GM12878 (cell line): ENCODE measurements at regions not wholly inside any gene's neighbourhood (a gene's known extent, or its start where the extent isn't known, plus 50 kb on each side); places are given as distances from the start of the nearest gene placed in this dataset.

Experiments used
- ATAC-seq: fragments of 200-7000 bp; cut with Tn5 transposase; 3 replicates; pipeline ENCODE4 v1.9.1; 2020; ENCODE audit warnings: mild to moderate bottlenecking, moderate library complexity
- BruUV-seq: library from RNA; stranded (reverse); fragments of 400-500 nt; replicated peaks from 2 replicates; lab custom pipeline; 2021; lab: Mats Ljungman, UMichigan
- CTCF ChIA-PET: fragments of 300-600 bp; sonication (Branson Sonifier 250); formaldehyde crosslinking; extraction: SDS; loops from one replicate; lab custom pipeline; 2021; ENCODE audit warnings: inconsistent platforms; lab: Yijun Ruan, JAX
- POLR2A ChIA-PET: fragments of 350-600 bp; formaldehyde crosslinking; extraction: SDS; loops from one replicate; lab custom pipeline; 2021; ENCODE audit warnings: inconsistent platforms; lab: Charles Lee
- RAD21 ChIA-PET: fragments of 300-600 bp; sonication (Branson Sonifier 250); formaldehyde crosslinking; loops from one replicate; lab custom pipeline; 2023; ENCODE audit warnings: antibody characterized with exemption; ENCODE audit not compliant: unreplicated experiment; lab: Charles Lee
- SMC1A ChIA-PET: fragments of 300-600 bp; sonication (Branson Sonifier 250); formaldehyde crosslinking; loops from one replicate; lab custom pipeline; 2023; ENCODE audit not compliant: unreplicated experiment, uncharacterized antibody; lab: Charles Lee
- DNase-seq: peaks from one replicate; pipeline ENCODE4 v3.0.0-alpha.2; 2011; ENCODE audit warnings: low read depth, low spot score
- FAIRE-seq: peaks from 3 replicates; lab custom pipeline; 2011; peaks lifted over from hg19 to GRCh38; lab: Jason Lieb, UNC
- H2AFZ ChIP-seq: 2 replicates; pipeline ENCODE4 v1.6.0; 2011; ENCODE audit warnings: low read depth, low read length, control low read depth; ENCODE audit not compliant: control insufficient read depth
- H3K27ac ChIP-seq: 2 replicates; pipeline ENCODE4 v1.5.1; 2011; ENCODE audit warnings: control low read depth; ENCODE audit not compliant: control insufficient read depth, insufficient read depth
- H3K27me3 ChIP-seq, 2 experiments: replicated peaks in 1 of 2; 2 replicates each; pipeline versions ENCODE4 v1.6.0 to v1.6.1; 2011; ENCODE audit warnings: low read length in 1 of 2; ENCODE audit not compliant: control insufficient read depth in 2 of 2, insufficient read depth in 2 of 2
- H3K36me3 ChIP-seq, 2 experiments: 2 replicates each; pipeline ENCODE4 v1.5.1; 2011; ENCODE audit warnings: low read length in 1 of 2; ENCODE audit not compliant: control insufficient read depth in 2 of 2, insufficient read depth in 2 of 2
- H3K4me1 ChIP-seq: 2 replicates; pipeline ENCODE4 v1.6.1; 2011; ENCODE audit warnings: mild to moderate bottlenecking, low read length, moderate library complexity, mixed read lengths; ENCODE audit not compliant: control insufficient read depth, insufficient read depth
- H3K4me2 ChIP-seq: 2 replicates; pipeline ENCODE4 v1.6.0; 2011; ENCODE audit warnings: control low read depth; ENCODE audit not compliant: control insufficient read depth, insufficient read depth
- H3K4me3 ChIP-seq: fragments of 200-600 bp; sonication (generic); 2 replicates; pipeline ENCODE4 v1.5.1; 2016
- H3K79me2 ChIP-seq: 2 replicates; pipeline ENCODE4 v1.6.0; 2011; ENCODE audit warnings: low read length; ENCODE audit not compliant: control insufficient read depth, insufficient read depth
- H3K9ac ChIP-seq: 2 replicates; pipeline ENCODE4 v1.8.0; 2011; ENCODE audit warnings: low read length, control low read depth, mixed read lengths; ENCODE audit not compliant: control insufficient read depth, insufficient read depth
- H3K9me3 ChIP-seq: replicated peaks from 3 replicates; pipeline ENCODE4 v1.5.1; 2011; ENCODE audit warnings: mild to moderate bottlenecking, low read length; ENCODE audit not compliant: control insufficient read depth, insufficient read depth
- H4K20me1 ChIP-seq: 2 replicates; pipeline ENCODE4 v1.6.0; 2011; ENCODE audit not compliant: control insufficient read depth, insufficient read depth
- BHLHE40 ChIP-seq, 2 experiments: fragments of 450-650 bp in 1 of 2; IDR thresholded peaks; 2 replicates each; pipeline ENCODE4 v1.6.1; 2011 to 2017; ENCODE audit warnings: low read depth in 2 of 2, borderline replicate concordance in 1 of 2, improper control_type of control experiment in 1 of 2, low read length in 1 of 2, mild to moderate bottlenecking in 1 of 2
- EED ChIP-seq: sonication (generic); IDR thresholded peaks from 2 replicates; pipeline ENCODE4 v1.6.1; 2016; ENCODE audit warnings: antibody characterized with exemption, low read depth
- KLF5 ChIP-seq: fragments of 450-650 bp; IDR thresholded peaks from 2 replicates; pipeline ENCODE4 v1.6.1; 2014; ENCODE audit warnings: mild to moderate bottlenecking; ENCODE audit not compliant: partially characterized antibody
- NRF1 ChIP-seq: conservative IDR thresholded peaks from 2 replicates; pipeline ENCODE4 v1.6.1; 2011; ENCODE audit warnings: mild to moderate bottlenecking, low read depth, low read length, improper control_type of control experiment
- SKIL ChIP-seq: fragments of 450-650 bp; IDR thresholded peaks from 2 replicates; pipeline ENCODE4 v1.6.1; 2017; ENCODE audit warnings: mild to moderate bottlenecking, low read depth, inconsistent platforms; ENCODE audit not compliant: poor library complexity, severe bottlenecking
- SMAD5 ChIP-seq: IDR thresholded peaks from 2 replicates; pipeline ENCODE4 v1.6.1; 2016; ENCODE audit warnings: antibody characterized with exemption, low read depth
- TCF12 ChIP-seq: IDR thresholded peaks from 2 replicates; pipeline ENCODE4 v1.6.1; 2011; ENCODE audit warnings: low read depth, mild to moderate bottlenecking, low read length
- ZBTB33 ChIP-seq: fragments of 450-650 bp; IDR thresholded peaks from 2 replicates; pipeline ENCODE4 v1.6.1; 2017; ENCODE audit warnings: mild to moderate bottlenecking
- WGBS: methylation state at CpG from one replicate; pipeline ENCODE4 v1.1.6; 2016; ENCODE audit warnings: low lambda C conversion rate; ENCODE audit not compliant: insufficient replicate concordance, insufficient coverage; ENCODE audit errors: missing lambda C conversion rate; 5-methylcytosine and 5-hydroxymethylcytosine counted together
- in situ Hi-C: fragments of 300-500 bp; cut with MboI; formaldehyde crosslinking; loops from 9 replicates; pipeline ENCODE4 v1.14.3; 2018; ENCODE audit warnings: mixed read lengths
- intact Hi-C: fragments of 100-400 bp; cut with micrococcal nuclease; formaldehyde crosslinking; loops from one replicate; pipeline ENCODE4 v1.14.2; 2022; ENCODE audit not compliant: unreplicated experiment

GRCh38 chr3:18633002-18633401, 207.9 kb upstream of the SATB1 start:
- WGBS, result 45% methylated on average over 7 of the region's 7 CpGs
- POLR2A ChIA-PET, result no interaction called here
- no peak for FAIRE-seq

More at GRCh38 chr3:18633002-18633401, 207.9 kb upstream of the SATB1 start:
- ATAC-seq, result no peak
- Histone ChIP-seq H3K4me1 (no peaks in the 10 kb centered on the region), H3K27ac (no peak overlapping the region), H3K79me2 (no peaks in the 10 kb centered on the region), H3K4me2 (no peak overlapping the region), H3K4me3 (no peak overlapping the region), H3K9me3 (no peaks in the 10 kb centered on the region), H3K9ac (no peak overlapping the region), H3K27me3 (no peaks in the 10 kb centered on the region), H2AFZ (no peak overlapping the region), H4K20me1 (no peaks in the 10 kb centered on the region), H3K36me3 (no peaks in the 10 kb centered on the region)
- intact Hi-C loops, result no loop called here
- ChIA-PET SMC1A (no interaction called here), CTCF (no interaction called here), RAD21 (no interaction called here)
- in situ Hi-C loops, result no loop called here
- TF ChIP-seq KLF5 (no peak), BHLHE40 (IDR thresholded peaks at IDR 0.05; ENCODE audit: borderline replicate concordance in 1 of 2, low read depth in 2 of 2, low read length in 1 of 2) (no peak), NRF1 (no peak), SKIL (no peak), ZBTB33 (no peak), EED (no peak), TCF12 (no peak), SMAD5 (no peak)
- DNase-seq, result no peak
- BruUV-seq, result no TSS peak
